ENCODE measurements at regions not wholly inside any gene's neighbourhood (a gene's known extent, or its start where the extent isn't known, plus 50 kb on each side); places are given as distances from the start of the nearest gene placed in this dataset.

- TF ChIP-seq, protein P1, sequence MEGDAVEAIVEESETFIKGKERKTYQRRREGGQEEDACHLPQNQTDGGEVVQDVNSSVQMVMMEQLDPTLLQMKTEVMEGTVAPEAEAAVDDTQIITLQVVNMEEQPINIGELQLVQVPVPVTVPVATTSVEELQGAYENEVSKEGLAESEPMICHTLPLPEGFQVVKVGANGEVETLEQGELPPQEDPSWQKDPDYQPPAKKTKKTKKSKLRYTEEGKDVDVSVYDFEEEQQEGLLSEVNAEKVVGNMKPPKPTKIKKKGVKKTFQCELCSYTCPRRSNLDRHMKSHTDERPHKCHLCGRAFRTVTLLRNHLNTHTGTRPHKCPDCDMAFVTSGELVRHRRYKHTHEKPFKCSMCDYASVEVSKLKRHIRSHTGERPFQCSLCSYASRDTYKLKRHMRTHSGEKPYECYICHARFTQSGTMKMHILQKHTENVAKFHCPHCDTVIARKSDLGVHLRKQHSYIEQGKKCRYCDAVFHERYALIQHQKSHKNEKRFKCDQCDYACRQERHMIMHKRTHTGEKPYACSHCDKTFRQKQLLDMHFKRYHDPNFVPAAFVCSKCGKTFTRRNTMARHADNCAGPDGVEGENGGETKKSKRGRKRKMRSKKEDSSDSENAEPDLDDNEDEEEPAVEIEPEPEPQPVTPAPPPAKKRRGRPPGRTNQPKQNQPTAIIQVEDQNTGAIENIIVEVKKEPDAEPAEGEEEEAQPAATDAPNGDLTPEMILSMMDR (IDR thresholded peaks at IDR 0.05), result no peak
- TF ChIP-seq POLR2A (IDR thresholded peaks at IDR 0.05), result no peak
Measured at GRCh38 chr3:162546910-162547309, 1050.3 kb downstream of the OTOL1 start.
